H1 (cell line): ENCODE measurements at regions not wholly inside any gene's neighbourhood (a gene's known extent, or its start where the extent isn't known, plus 50 kb on each side); places are given as distances from the start of the nearest gene placed in this dataset.

Experiments used
- CTCF ChIA-PET: fragments of 300-600 bp; sonication (Branson Sonifier 250); formaldehyde crosslinking; loops from one replicate; lab custom pipeline; 2021; ENCODE audit not compliant: partially characterized antibody; lab: Charles Lee
- POLR2A ChIA-PET: fragments of 300-600 bp; sonication (Branson Sonifier 250); formaldehyde crosslinking; loops from one replicate; lab custom pipeline; 2021; ENCODE audit warnings: inconsistent platforms; ENCODE audit not compliant: partially characterized antibody; lab: Charles Lee
- DNase-seq, 2 experiments: peaks; one replicate each; pipeline versions ENCODE4 v3.0.0 to v3.0.0-alpha.2; 2010 to 2022; ENCODE audit warnings: low spot score in 2 of 2, low read depth in 1 of 2, mixed read lengths in 1 of 2
- FAIRE-seq: peaks from 2 replicates; lab custom pipeline; 2011; peaks lifted over from hg19 to GRCh38; lab: Jason Lieb, UNC
- H2AFZ ChIP-seq: 2 replicates; pipeline ENCODE4 v1.8.1; 2012; ENCODE audit warnings: low read length, inconsistent platforms
- H2AK5ac ChIP-seq: 2 replicates; pipeline ENCODE4 v1.6.1; 2013; ENCODE audit warnings: low read depth, low read length
- H2BK120ac ChIP-seq: replicated peaks from 2 replicates; pipeline ENCODE3; 2013; ENCODE audit warnings: low read depth, low read length, inconsistent platforms
- H2BK12ac ChIP-seq: 2 replicates; pipeline ENCODE4 v1.6.1; 2013; ENCODE audit warnings: low read depth, low read length
- H2BK15ac ChIP-seq: 2 replicates; pipeline ENCODE4 v1.6.1; 2013; ENCODE audit warnings: low read length
- H2BK20ac ChIP-seq: 2 replicates; pipeline ENCODE4 v1.6.1; 2013; ENCODE audit warnings: low read length
- H2BK5ac ChIP-seq: 2 replicates; pipeline ENCODE4 v1.6.1; 2013; ENCODE audit warnings: low read depth, low read length
- H3K14ac ChIP-seq: 2 replicates; pipeline ENCODE4 v1.6.1; 2013; ENCODE audit warnings: inconsistent platforms; ENCODE audit not compliant: insufficient read length
- H3K18ac ChIP-seq: 2 replicates; pipeline ENCODE4 v1.6.1; 2013; ENCODE audit warnings: low read length; ENCODE audit errors: extremely low read depth
- H3K23ac ChIP-seq: 2 replicates; pipeline ENCODE4 v1.6.1; 2013; ENCODE audit warnings: inconsistent platforms; ENCODE audit not compliant: insufficient read length
- H3K23me2 ChIP-seq: 2 replicates; pipeline ENCODE4 v1.6.1; 2013; ENCODE audit warnings: low read depth, low read length
- H3K27ac ChIP-seq: 2 replicates; pipeline ENCODE4 v1.6.1; 2011; ENCODE audit warnings: low read depth, low read length, inconsistent platforms
- H3K27me3 ChIP-seq, 4 experiments: replicated peaks in 1 of 4; 1 replicate in 1 of 4; 2 replicates in 3 of 4; pipeline versions ENCODE4 v1.6.1 to v1.8.1; 2011 to 2013; ENCODE audit warnings: low read length in 3 of 4, mild to moderate bottlenecking in 3 of 4, inconsistent platforms in 2 of 4, mixed read lengths in 2 of 4, moderate library complexity in 1 of 4; ENCODE audit not compliant: control insufficient read depth in 3 of 4, insufficient read depth in 3 of 4; ENCODE audit errors: extremely low read depth in 1 of 4
- H3K36me3 ChIP-seq, 4 experiments: 2 replicates each; pipeline versions ENCODE4 v1.6.1 to v1.8.1; 2011 to 2013; ENCODE audit warnings: mild to moderate bottlenecking in 4 of 4, low read length in 3 of 4, moderate library complexity in 2 of 4, control low read depth in 1 of 4, inconsistent platforms in 1 of 4; ENCODE audit not compliant: insufficient read depth in 4 of 4, control insufficient read depth in 2 of 4
- H3K4ac ChIP-seq: replicated peaks from 2 replicates; pipeline ENCODE3; 2013; ENCODE audit warnings: low read length, low read depth, mixed read lengths, inconsistent platforms; ENCODE audit not compliant: insufficient read length
- H3K4me1 ChIP-seq, 4 experiments: replicated peaks in 1 of 4; 1 replicate in 1 of 4; 2 replicates in 3 of 4; pipeline versions ENCODE4 v1.6.1 to v1.8.1; 2011 to 2013; ENCODE audit warnings: low read length in 3 of 4, inconsistent platforms in 2 of 4, mixed read lengths in 1 of 4; ENCODE audit not compliant: insufficient read depth in 4 of 4, control insufficient read depth in 3 of 4
- H3K4me2 ChIP-seq, 2 experiments: 2 replicates each; pipeline versions ENCODE4 v1.6.1 to v1.8.1; 2011 to 2013; ENCODE audit warnings: low read depth in 2 of 2, low read length in 2 of 2, control low read depth in 1 of 2, inconsistent platforms in 1 of 2, mild to moderate bottlenecking in 1 of 2; ENCODE audit not compliant: insufficient read depth in 1 of 2
- H3K4me3 ChIP-seq, 4 experiments: fragments of 200-600, 300-600 bp in 1 of 4; sonication (generic), shearing (Covaris generic), sonication (Bioruptor Twin) in 1 of 4; 2 replicates each; pipeline versions ENCODE4 v1.5.1 to v1.8.1; 2011 to 2016; ENCODE audit warnings: low read length in 4 of 4, low read depth in 3 of 4, control low read depth in 2 of 4, inconsistent platforms in 2 of 4, mild to moderate bottlenecking in 2 of 4, mixed read lengths in 1 of 4, moderate library complexity in 1 of 4; ENCODE audit not compliant: insufficient read depth in 2 of 4; ENCODE audit errors: extremely low read depth in 1 of 4
- H3K56ac ChIP-seq: replicated peaks from 2 replicates; pipeline ENCODE3; 2013; ENCODE audit warnings: low read depth, mild to moderate bottlenecking, mixed read lengths, low read length, inconsistent platforms; ENCODE audit not compliant: insufficient read length
- H3K79me1 ChIP-seq: 2 replicates; pipeline ENCODE4 v1.6.1; 2013; ENCODE audit warnings: low read depth, low read length, control low read depth
- H3K79me2 ChIP-seq, 2 experiments: 2 replicates each; pipeline versions ENCODE4 v1.6.1 to v1.8.1; 2012 to 2013; ENCODE audit warnings: low read length in 2 of 2, mild to moderate bottlenecking in 2 of 2, inconsistent platforms in 1 of 2; ENCODE audit not compliant: insufficient read depth in 2 of 2, control insufficient read depth in 1 of 2
- H3K9ac ChIP-seq, 4 experiments: replicated peaks in 1 of 4; 1 replicate in 1 of 4; 2 replicates in 3 of 4; pipeline versions ENCODE4 v1.6.1 to v1.8.1; 2011 to 2013; ENCODE audit warnings: low read depth in 3 of 4, low read length in 3 of 4, control low read depth in 2 of 4, mild to moderate bottlenecking in 2 of 4, moderate library complexity in 2 of 4, inconsistent platforms in 1 of 4; ENCODE audit errors: extremely low read depth in 1 of 4
- H3K9me3 ChIP-seq, 2 experiments: 2 replicates each; pipeline versions ENCODE4 v1.6.1 to v1.8.1; 2012 to 2013; ENCODE audit warnings: mild to moderate bottlenecking in 2 of 2, moderate library complexity in 2 of 2, control low read depth in 1 of 2, inconsistent platforms in 1 of 2, low read depth in 1 of 2, low read length in 1 of 2, mixed read lengths in 1 of 2; ENCODE audit not compliant: insufficient read depth in 2 of 2
- H4K20me1 ChIP-seq, 2 experiments: replicated peaks in 1 of 2; 2 replicates each; pipeline versions ENCODE3 to v1.8.1; 2011 to 2013; ENCODE audit warnings: inconsistent platforms in 2 of 2, low read length in 2 of 2, mild to moderate bottlenecking in 1 of 2; ENCODE audit not compliant: insufficient read depth in 2 of 2, control insufficient read depth in 1 of 2
- H4K5ac ChIP-seq: 2 replicates; pipeline ENCODE4 v1.6.1; 2013; ENCODE audit warnings: low read length, low read depth, mixed read lengths, inconsistent platforms; ENCODE audit not compliant: insufficient read length
- H4K8ac ChIP-seq: 2 replicates; pipeline ENCODE4 v1.8.0; 2013; ENCODE audit warnings: mild to moderate bottlenecking, moderate library complexity, low read length, inconsistent platforms; ENCODE audit not compliant: insufficient read depth; ENCODE audit errors: extremely low read depth
- H4K91ac ChIP-seq: replicated peaks from 2 replicates; pipeline ENCODE3; 2013; ENCODE audit warnings: low read length, mixed read lengths, inconsistent platforms; ENCODE audit not compliant: insufficient read length
- ATF3 ChIP-seq: IDR thresholded peaks from 2 replicates; pipeline ENCODE4 v1.6.1; 2011; ENCODE audit warnings: low read depth, mild to moderate bottlenecking, low read length; ENCODE audit not compliant: insufficient read depth
- CBX5 ChIP-seq: fragments of 300-800, 300-1000 bp; sonication (generic); IDR thresholded peaks from 2 replicates; pipeline ENCODE4 v1.7.1; 2016; ENCODE audit warnings: antibody characterized with exemption, low read length, low read depth
- CTCF ChIP-seq, 3 experiments: IDR thresholded peaks; 1 replicate in 2 of 3; 2 replicates in 1 of 3; pipeline versions ENCODE4 v1.5.1 to v1.6.1; 2011; ENCODE audit warnings: low read length in 3 of 3, mild to moderate bottlenecking in 3 of 3, inconsistent platforms in 2 of 3, low read depth in 1 of 3, moderate library complexity in 1 of 3; ENCODE audit not compliant: insufficient read depth in 1 of 3; ENCODE audit errors: control extremely low read depth in 1 of 3
- EP300 ChIP-seq, 2 experiments: IDR thresholded peaks; 1 replicate in 1 of 2; 2 replicates in 1 of 2; pipeline ENCODE4 v1.6.1; 2011 to 2012; ENCODE audit warnings: low read depth in 2 of 2, low read length in 2 of 2, mild to moderate bottlenecking in 2 of 2, borderline replicate concordance in 1 of 2, inconsistent platforms in 1 of 2, moderate library complexity in 1 of 2
- JUN ChIP-seq: IDR thresholded peaks from 2 replicates; pipeline ENCODE4 v1.6.1; 2011; ENCODE audit warnings: low read depth, mild to moderate bottlenecking, improper control_type of control experiment, low read length
- JUND ChIP-seq: IDR thresholded peaks from 2 replicates; pipeline ENCODE4 v1.6.1; 2011; ENCODE audit warnings: mild to moderate bottlenecking, improper control_type of control experiment, low read length
- RNF2 ChIP-seq: fragments of 200-900, 300-1000 bp; sonication (generic); IDR thresholded peaks from 2 replicates; pipeline ENCODE4 v1.7.1; 2016; ENCODE audit warnings: borderline replicate concordance, low read depth, mild to moderate bottlenecking, antibody characterized with exemption, low read length; ENCODE audit not compliant: poor library complexity, severe bottlenecking; ENCODE audit errors: missing control alignments
- SIX5 ChIP-seq: IDR thresholded peaks from 2 replicates; pipeline ENCODE4 v1.6.1; 2011; ENCODE audit warnings: mild to moderate bottlenecking, low read depth, low read length
- SUZ12 ChIP-seq: fragments of 200-600 bp; sonication (generic); IDR thresholded peaks from 2 replicates; pipeline ENCODE4 v1.6.1; 2012; ENCODE audit warnings: mild to moderate bottlenecking, inconsistent platforms, low read length, moderate library complexity, mixed read lengths
- TBP ChIP-seq: IDR thresholded peaks from 2 replicates; pipeline ENCODE4 v1.6.1; 2011; ENCODE audit warnings: low read depth, low read length, improper control_type of control experiment
- TCF12 ChIP-seq: IDR thresholded peaks from 2 replicates; pipeline ENCODE4 v1.6.1; 2011; ENCODE audit warnings: low read depth, mild to moderate bottlenecking, low read length
- WGBS, 2 experiments: shearing (Covaris generic) in 1 of 2; methylation state at CpG; one replicate each; pipeline versions ENCODE4 v1.1.6 to v1.1.7; 2013 to 2015; ENCODE audit warnings: low lambda C conversion rate in 2 of 2, mixed read lengths in 2 of 2, inconsistent platforms in 1 of 2, low coverage in 1 of 2, missing lambda C conversion rate in 1 of 2; ENCODE audit not compliant: insufficient replicate concordance in 2 of 2, insufficient coverage in 1 of 2, insufficient read length in 1 of 2; ENCODE audit errors: extremely low coverage in 1 of 2, missing lambda C conversion rate in 1 of 2; 5-methylcytosine and 5-hydroxymethylcytosine counted together

GRCh38 chr10:53253221-53253620 is 480.6 kb upstream of the MBL2 start:
- H3K4me3 ChIP-seq = no peak overlapping the region
- no peaks in the 10 kb centered on the region for H3K23me2 ChIP-seq
- CTCF ChIA-PET = interaction anchor here (0.7 kb wide), 1 partner anchor 491 kb away, joined by 3 read pairs; no protein-coding TSS in a partner anchor
- no peak overlapping the region; the same call in 1 of the 2 replicates for H4K8ac ChIP-seq
- H3K18ac ChIP-seq = no peak overlapping the region
- H3K27me3 ChIP-seq = no peaks in the 10 kb centered on the region
- no peak overlapping the region for H4K5ac ChIP-seq
- H2BK120ac ChIP-seq = no peak overlapping the region
- no peaks in the 10 kb centered on the region for H4K20me1 ChIP-seq
- no peak overlapping the region for H3K56ac ChIP-seq
- no peak overlapping the region for H2AFZ ChIP-seq
- no peak overlapping the region for H3K4me2 ChIP-seq
- H3K79me1 ChIP-seq = no peaks in the 10 kb centered on the region
- no peak overlapping the region for H3K4ac ChIP-seq
- H3K79me2 ChIP-seq = no peaks in the 10 kb centered on the region
- H2BK5ac ChIP-seq = peak overlapping the region; percentile 38; the same call in 1 of the 2 replicates
- WGBS, 2 experiments = 56% methylated on average over 3 of the region's 3 CpGs; no CpG with 5 or more reads in 1 of the 2 experiments
- H2BK15ac ChIP-seq = no peak overlapping the region
- H4K91ac ChIP-seq = no peak overlapping the region
- H3K4me1 ChIP-seq = peaks cover 0 to 7% (median 2%) of the 10 kb centered on the region in 4 experiments; a peak in 2 of 7 replicates
- H3K23ac ChIP-seq = no peak overlapping the region
- no peak for FAIRE-seq
- H3K9ac ChIP-seq = no peak overlapping the region
- peaks cover 0 to 17% (median 7%) of the 10 kb centered on the region in 4 experiments; a peak in 4 of 8 replicates for H3K36me3 ChIP-seq
- no peak for DNase-seq
- H2BK20ac ChIP-seq = no peak overlapping the region
- H2AK5ac ChIP-seq = no peak overlapping the region
- no peak overlapping the region for H3K27ac ChIP-seq
- H3K9me3 ChIP-seq = peaks cover 27 to 31% of the 10 kb centered on the region in 2 experiments
- no peak overlapping the region for H3K14ac ChIP-seq
- POLR2A ChIA-PET = no interaction called here
- no peak overlapping the region for H2BK12ac ChIP-seq
- TF ChIP-seq TBP = no peak
- TF ChIP-seq CBX5 = no peak
- no peak for TF ChIP-seq TCF12
- no peak for TF ChIP-seq CTCF (IDR thresholded peaks at IDR 0.05; ENCODE audit: control extremely low read depth in 1 of 3, insufficient read depth in 1 of 3, low read depth in 1 of 3, low read length in 3 of 3)
- no peak for TF ChIP-seq JUN
- TF ChIP-seq SIX5 = no peak
- TF ChIP-seq RNF2 = no peak
- no peak for TF ChIP-seq SUZ12
- TF ChIP-seq JUND = no peak
- TF ChIP-seq ATF3 = no peak
- TF ChIP-seq EP300 (IDR thresholded peaks at IDR 0.05; ENCODE audit: borderline replicate concordance in 1 of 2, low read depth in 2 of 2, low read length in 2 of 2) = no peak
